ENCODE measurements at regions not wholly inside any gene's neighbourhood (a gene's known extent, or its start where the extent isn't known, plus 50 kb on each side); places are given as distances from the start of the nearest gene placed in this dataset.
"Not testable (repeated sequence)": the region's sequence is repeated elsewhere in the genome, so short reads cannot be mapped to it uniquely, and the experiment has no call there.

DNA sequence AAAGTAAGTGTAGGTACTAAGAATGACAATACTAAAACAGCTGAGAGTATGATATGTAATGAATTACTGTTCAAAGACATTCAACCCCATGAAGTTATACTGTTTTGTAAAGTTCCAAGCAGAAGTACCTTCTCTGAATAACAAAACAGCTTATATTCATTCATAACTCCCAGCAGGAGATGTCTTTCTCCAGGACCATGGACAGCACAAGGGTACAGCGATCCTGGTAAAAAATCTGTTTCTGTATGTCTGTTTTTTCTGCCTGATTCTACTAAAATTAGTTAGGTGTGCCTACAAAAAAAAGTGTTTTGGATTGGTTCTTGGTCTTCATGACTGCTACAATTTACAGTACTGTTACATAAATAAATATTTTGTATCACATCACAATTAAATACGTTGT lies 172.5 kb upstream of the SLITRK5 start:
- no peak for TF ChIP-seq JUND (IDR thresholded peaks at IDR 0.05; ENCODE audit: low read depth)
- in situ Hi-C loops (cut with HindIII; ENCODE audit: low pct_unique_long_range_greater_than_20kb, low sequenced_read_pairs), result no loop called here
- DNase-seq (ENCODE audit: low read depth in 1 of 2, low spot score in 1 of 2), result peak; percentile 13 to 61

DNA sequence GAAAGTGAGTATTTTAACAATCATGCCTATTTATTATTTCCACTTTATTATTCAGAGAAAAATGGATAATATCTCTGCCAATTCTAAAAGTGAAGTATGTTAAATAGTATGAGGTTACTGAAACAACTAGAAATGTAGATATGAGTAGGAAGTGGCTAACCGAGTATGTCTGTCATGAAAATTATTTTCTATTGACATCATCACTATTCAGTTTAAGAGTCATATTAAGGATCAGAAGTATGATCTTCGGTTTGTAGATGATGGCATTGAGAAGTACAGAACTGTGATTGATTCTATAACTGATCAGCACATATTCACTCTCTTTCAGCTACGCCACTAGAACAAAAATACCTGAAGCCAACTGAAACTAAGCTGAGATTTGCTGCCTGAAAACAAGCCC lies 146.4 kb upstream of the SLITRK5 start:
- DNase-seq (ENCODE audit: low read depth in 1 of 2, low spot score in 1 of 2), result no peak
- in situ Hi-C loops (cut with HindIII; ENCODE audit: low pct_unique_long_range_greater_than_20kb, low sequenced_read_pairs), result no loop called here
- TF ChIP-seq JUND (IDR thresholded peaks at IDR 0.05; ENCODE audit: low read depth), result no peak

- in situ Hi-C loops (cut with HindIII; ENCODE audit: low pct_unique_long_range_greater_than_20kb, low sequenced_read_pairs), result no loop called here
- TF ChIP-seq JUND (IDR thresholded peaks at IDR 0.05; ENCODE audit: low read depth), result no peak
- no peak for DNase-seq (ENCODE audit: low read depth in 1 of 2, low spot score in 1 of 2)
Observed at GRCh38 chr13:87533776-87534175, 137.4 kb upstream of the SLITRK5 start.

- DNase-seq (ENCODE audit: low read depth in 1 of 2, low spot score in 1 of 2), result no peak
- TF ChIP-seq JUND (IDR thresholded peaks at IDR 0.05; ENCODE audit: low read depth), result no peak
- in situ Hi-C loops (cut with HindIII; ENCODE audit: low pct_unique_long_range_greater_than_20kb, low sequenced_read_pairs), result no loop called here
Observed at GRCh38 chr13:87535911-87536310, 135.3 kb upstream of the SLITRK5 start.

DNA sequence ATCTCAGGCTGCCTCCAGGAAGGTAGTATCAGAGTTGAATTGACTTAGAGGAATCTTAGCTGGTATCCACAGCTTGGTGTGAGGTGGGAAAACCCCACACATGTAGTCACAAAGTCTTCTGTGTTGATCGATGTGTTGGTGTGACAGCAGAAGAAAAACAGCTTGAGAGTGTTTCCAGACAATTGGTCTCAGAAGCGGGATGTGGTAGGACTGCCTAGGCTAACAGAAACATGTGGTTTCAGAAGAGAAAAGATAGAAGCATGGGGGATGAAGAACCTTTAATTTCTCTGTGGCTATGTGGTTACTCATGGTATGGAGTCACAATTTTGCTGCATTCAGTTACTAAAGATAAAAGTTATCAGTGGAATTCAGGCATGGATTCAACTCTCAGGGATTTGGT lies 134.7 kb upstream of the SLITRK5 start:
- no peak for TF ChIP-seq JUND (IDR thresholded peaks at IDR 0.05; ENCODE audit: low read depth)
- in situ Hi-C loops (cut with HindIII; ENCODE audit: low pct_unique_long_range_greater_than_20kb, low sequenced_read_pairs), result no loop called here
- no peak for DNase-seq (ENCODE audit: low read depth in 1 of 2, low spot score in 1 of 2)

DNA sequence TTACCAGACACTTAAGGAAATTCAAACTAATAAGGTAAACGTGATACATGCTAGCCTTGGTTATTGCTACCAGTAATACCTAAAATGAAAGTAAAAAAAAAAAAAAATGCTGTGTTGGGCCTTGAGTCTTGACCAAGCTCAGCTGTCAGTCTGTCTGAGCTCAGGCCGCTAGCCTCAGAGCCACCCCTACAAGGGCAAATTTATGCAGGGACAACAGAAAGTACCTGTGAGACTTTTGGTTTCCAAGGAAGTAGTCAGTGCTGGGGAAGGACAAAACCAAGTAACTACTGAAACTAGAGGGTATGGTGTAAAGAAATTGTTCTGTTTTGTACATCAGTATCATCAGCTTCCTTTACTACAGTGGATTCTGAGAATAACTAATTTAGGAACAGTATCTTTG lies 134.3 kb upstream of the SLITRK5 start:
- DNase-seq (ENCODE audit: low read depth in 1 of 2, low spot score in 1 of 2), result no peak
- in situ Hi-C loops (cut with HindIII; ENCODE audit: low pct_unique_long_range_greater_than_20kb, low sequenced_read_pairs), result no loop called here
- no peak for TF ChIP-seq JUND (IDR thresholded peaks at IDR 0.05; ENCODE audit: low read depth)

DNA sequence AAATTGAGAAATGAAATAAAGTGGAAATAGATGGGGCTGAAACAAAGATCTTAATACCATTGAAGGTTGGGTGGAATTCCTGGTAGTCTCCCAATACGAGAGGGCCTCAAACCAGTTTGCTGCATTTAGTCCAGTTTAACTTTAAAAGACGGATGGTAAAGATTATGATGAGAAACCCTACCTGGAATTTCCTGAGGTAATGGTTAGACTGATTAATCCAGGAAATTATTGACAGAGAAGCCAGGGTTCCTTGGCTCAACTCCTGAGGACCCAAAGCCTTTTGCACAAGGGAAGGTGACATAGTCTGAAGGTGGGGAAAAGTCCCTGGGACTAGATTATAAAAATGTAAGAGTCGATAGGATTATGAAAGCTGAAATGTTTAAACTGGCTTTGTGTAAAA lies 133.2 kb upstream of the SLITRK5 start:
- no peak for TF ChIP-seq JUND (IDR thresholded peaks at IDR 0.05; ENCODE audit: low read depth)
- no peak for DNase-seq (ENCODE audit: low read depth in 1 of 2, low spot score in 1 of 2)
- in situ Hi-C loops (cut with HindIII; ENCODE audit: low pct_unique_long_range_greater_than_20kb, low sequenced_read_pairs), result no loop called here

GRCh38 chr13:87538366-87539052 lies 132.7 kb upstream of the SLITRK5 start:
- TF ChIP-seq JUND (IDR thresholded peaks at IDR 0.05; ENCODE audit: low read depth), result no peak
- in situ Hi-C loops (cut with HindIII; ENCODE audit: low pct_unique_long_range_greater_than_20kb, low sequenced_read_pairs), result no loop called here
- DNase-seq (ENCODE audit: low read depth in 1 of 2, low spot score in 1 of 2), result no peak

DNA sequence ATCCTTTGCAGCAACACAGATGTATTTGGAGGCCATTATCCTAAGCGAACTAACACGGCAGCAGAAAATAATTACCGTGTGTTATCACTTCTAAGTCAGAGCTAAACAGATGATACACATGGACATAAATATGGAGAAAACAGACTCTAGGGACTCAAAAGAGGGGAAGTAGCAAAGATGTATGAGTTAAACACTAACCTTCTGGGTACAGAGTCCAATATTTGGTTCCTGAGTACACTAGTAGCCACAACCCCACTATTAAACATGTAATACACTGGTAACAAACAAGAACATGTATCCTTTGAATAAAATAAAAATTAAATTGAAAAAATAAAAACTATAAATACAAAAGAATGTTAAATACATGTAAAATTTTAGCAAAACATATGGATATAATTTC lies 118.0 kb upstream of the SLITRK5 start:
- in situ Hi-C loops (cut with HindIII; ENCODE audit: low pct_unique_long_range_greater_than_20kb, low sequenced_read_pairs), result no loop called here
- no peak for DNase-seq (ENCODE audit: low read depth in 1 of 2, low spot score in 1 of 2)
- no peak for TF ChIP-seq JUND (IDR thresholded peaks at IDR 0.05; ENCODE audit: low read depth)

GRCh38 chr13:87554045-87554444 lies 117.1 kb upstream of the SLITRK5 start:
- DNase-seq (ENCODE audit: low read depth in 1 of 2, low spot score in 1 of 2), result no peak
- no peak for TF ChIP-seq JUND (IDR thresholded peaks at IDR 0.05; ENCODE audit: low read depth)
- in situ Hi-C loops (cut with HindIII; ENCODE audit: low pct_unique_long_range_greater_than_20kb, low sequenced_read_pairs), result no loop called here

- TF ChIP-seq JUND (IDR thresholded peaks at IDR 0.05; ENCODE audit: low read depth), result no peak
- DNase-seq (ENCODE audit: low read depth in 1 of 2, low spot score in 1 of 2), result no peak
- in situ Hi-C loops (cut with HindIII; ENCODE audit: low pct_unique_long_range_greater_than_20kb, low sequenced_read_pairs), result no loop called here
Observed at GRCh38 chr13:87557788-87558187, 113.4 kb upstream of the SLITRK5 start.

- DNase-seq (ENCODE audit: low read depth in 1 of 2, low spot score in 1 of 2); in situ Hi-C loops (cut with HindIII; ENCODE audit: low pct_unique_long_range_greater_than_20kb, low sequenced_read_pairs): not testable (repeated sequence)
Observed at GRCh38 chr13:87561580-87561979, 109.6 kb upstream of the SLITRK5 start.

DNA sequence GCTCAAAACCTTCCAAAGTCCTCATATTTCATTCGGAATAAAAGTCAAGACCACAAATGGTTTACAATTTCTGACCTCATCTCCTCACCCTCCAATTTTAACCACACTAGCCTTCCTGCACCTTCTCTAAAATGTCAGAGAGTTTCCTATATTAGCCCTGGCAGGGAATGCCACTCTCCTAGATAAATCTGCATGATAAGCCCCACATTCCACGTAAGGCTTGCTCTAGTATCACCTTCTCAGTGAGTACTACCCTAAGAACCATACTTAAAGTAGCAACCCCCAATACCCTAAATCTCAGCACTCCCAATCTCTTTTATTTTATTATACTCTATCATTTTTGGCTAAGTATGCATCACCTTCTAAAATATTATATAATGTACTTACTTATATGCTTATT lies 100.5 kb upstream of the SLITRK5 start:
- no peak for DNase-seq (ENCODE audit: low read depth in 1 of 2, low spot score in 1 of 2)
- in situ Hi-C loops (cut with HindIII; ENCODE audit: low pct_unique_long_range_greater_than_20kb, low sequenced_read_pairs), result no loop called here

DNA sequence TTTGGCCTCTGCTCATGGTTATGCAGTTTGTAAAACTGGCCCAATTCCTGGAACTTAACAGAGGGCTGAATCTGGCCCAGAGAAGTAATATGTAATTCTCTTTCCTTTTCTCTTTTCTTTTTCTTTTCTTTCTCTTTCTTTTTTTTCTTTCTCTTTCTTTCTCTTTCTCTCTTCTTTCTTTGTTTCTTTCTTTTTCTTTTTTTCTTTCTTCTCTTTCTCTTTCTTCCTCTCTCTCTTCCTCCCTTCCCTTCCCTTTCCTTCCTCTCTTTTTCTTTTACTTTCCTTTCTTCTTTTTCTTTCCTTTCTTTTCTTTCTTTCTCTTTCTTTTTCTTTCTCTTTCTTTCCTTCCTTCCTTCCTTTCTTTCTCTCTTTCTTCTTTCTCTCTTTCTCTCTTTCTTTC lies 88.8 kb upstream of the SLITRK5 start:
- no peak for DNase-seq (ENCODE audit: low read depth in 1 of 2, low spot score in 1 of 2)
- no peak for TF ChIP-seq JUND (IDR thresholded peaks at IDR 0.05; ENCODE audit: low read depth)
- in situ Hi-C loops (cut with HindIII; ENCODE audit: low pct_unique_long_range_greater_than_20kb, low sequenced_read_pairs), result no loop called here

More for the DNA sequence above, 100.5 kb upstream of the SLITRK5 start:
- TF ChIP-seq JUND (IDR thresholded peaks at IDR 0.05; ENCODE audit: low read depth), result no peak

Measured in T47D (cell line).